ENCODE measurements at regions not wholly inside any gene's neighbourhood (a gene's known extent, or its start where the extent isn't known, plus 50 kb on each side); places are given as distances from the start of the nearest gene placed in this dataset.

DNA sequence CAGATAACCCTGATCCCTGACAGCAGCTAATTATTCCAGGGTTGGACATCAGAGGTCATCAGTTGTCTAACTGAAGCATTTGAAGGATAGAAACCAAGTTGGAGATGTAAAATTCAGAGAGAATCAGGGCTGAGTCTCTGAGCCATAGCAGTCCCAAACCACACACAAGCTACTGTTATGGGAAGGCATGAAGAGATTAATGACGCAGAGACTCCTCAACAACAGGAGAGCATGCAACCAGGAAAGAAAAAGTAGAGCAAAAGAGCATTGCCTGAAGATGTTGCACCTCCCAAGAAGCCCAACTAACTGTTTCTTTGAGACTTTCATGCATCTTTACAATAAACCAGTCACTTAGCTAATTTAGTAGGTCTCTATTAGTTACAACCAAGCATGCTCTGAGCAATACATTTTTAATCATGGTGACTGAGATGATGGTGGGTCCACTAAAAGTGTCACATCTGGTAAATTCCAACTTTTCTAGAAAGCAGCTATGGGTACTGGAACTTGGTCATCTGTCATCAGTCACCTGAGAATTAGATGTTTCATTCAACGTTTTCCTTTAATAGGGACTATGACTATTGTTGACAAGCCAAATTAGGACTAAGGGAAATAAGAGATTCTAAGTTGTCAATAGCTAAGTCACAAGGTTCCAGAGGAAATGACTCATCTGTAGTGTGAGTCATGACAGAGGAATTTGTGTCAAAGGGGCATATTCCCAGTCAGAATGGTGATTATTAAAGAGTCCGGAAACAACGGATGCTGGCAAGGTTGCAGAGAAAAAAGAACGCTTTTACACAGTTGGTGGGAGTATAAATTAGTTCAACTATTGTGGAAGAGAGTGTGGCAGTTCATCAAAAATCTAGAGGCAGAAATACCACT lies 239.8 kb downstream of the CHD9NB start (continued):
- TF ChIP-seq ZNF484 (CRISPR knock-in tag; IDR thresholded peaks at IDR 0.05; ENCODE audit: borderline replicate concordance, low read depth) (no peak), TEAD3 (CRISPR knock-in tag; optimal IDR thresholded peaks at IDR 0.05; ENCODE audit: borderline replicate concordance) (peak; percentile 92), MAFK (conservative IDR thresholded peaks at IDR 0.05 in 1 of 2, IDR thresholded peaks at IDR 0.05 in 1 of 2; ENCODE audit: low read length in 2 of 2) (0 out of 4 replicates have a peak, but pooled peaks of 1 of the 2 experiments have one; percentile 22), ZNF317 (CRISPR knock-in tag; IDR thresholded peaks at IDR 0.05) (peak; percentile 46; the same call in 1 of the 2 replicates), SAP130 (CRISPR knock-in tag; IDR thresholded peaks at IDR 0.05; ENCODE audit: low read depth) (peak; percentile 52), NR2F2 (IDR thresholded peaks at IDR 0.05; ENCODE audit: borderline replicate concordance, low read depth) (no peak), FOXJ3 (CRISPR knock-in tag; IDR thresholded peaks at IDR 0.05; ENCODE audit: borderline replicate concordance) (no peak)
- TF ChIP-seq, protein P1, sequence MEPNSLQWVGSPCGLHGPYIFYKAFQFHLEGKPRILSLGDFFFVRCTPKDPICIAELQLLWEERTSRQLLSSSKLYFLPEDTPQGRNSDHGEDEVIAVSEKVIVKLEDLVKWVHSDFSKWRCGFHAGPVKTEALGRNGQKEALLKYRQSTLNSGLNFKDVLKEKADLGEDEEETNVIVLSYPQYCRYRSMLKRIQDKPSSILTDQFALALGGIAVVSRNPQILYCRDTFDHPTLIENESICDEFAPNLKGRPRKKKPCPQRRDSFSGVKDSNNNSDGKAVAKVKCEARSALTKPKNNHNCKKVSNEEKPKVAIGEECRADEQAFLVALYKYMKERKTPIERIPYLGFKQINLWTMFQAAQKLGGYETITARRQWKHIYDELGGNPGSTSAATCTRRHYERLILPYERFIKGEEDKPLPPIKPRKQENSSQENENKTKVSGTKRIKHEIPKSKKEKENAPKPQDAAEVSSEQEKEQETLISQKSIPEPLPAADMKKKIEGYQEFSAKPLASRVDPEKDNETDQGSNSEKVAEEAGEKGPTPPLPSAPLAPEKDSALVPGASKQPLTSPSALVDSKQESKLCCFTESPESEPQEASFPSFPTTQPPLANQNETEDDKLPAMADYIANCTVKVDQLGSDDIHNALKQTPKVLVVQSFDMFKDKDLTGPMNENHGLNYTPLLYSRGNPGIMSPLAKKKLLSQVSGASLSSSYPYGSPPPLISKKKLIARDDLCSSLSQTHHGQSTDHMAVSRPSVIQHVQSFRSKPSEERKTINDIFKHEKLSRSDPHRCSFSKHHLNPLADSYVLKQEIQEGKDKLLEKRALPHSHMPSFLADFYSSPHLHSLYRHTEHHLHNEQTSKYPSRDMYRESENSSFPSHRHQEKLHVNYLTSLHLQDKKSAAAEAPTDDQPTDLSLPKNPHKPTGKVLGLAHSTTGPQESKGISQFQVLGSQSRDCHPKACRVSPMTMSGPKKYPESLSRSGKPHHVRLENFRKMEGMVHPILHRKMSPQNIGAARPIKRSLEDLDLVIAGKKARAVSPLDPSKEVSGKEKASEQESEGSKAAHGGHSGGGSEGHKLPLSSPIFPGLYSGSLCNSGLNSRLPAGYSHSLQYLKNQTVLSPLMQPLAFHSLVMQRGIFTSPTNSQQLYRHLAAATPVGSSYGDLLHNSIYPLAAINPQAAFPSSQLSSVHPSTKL (CRISPR knock-in tag; IDR thresholded peaks at IDR 0.05) = peak; percentile 89
- TF ChIP-seq, protein P2, sequence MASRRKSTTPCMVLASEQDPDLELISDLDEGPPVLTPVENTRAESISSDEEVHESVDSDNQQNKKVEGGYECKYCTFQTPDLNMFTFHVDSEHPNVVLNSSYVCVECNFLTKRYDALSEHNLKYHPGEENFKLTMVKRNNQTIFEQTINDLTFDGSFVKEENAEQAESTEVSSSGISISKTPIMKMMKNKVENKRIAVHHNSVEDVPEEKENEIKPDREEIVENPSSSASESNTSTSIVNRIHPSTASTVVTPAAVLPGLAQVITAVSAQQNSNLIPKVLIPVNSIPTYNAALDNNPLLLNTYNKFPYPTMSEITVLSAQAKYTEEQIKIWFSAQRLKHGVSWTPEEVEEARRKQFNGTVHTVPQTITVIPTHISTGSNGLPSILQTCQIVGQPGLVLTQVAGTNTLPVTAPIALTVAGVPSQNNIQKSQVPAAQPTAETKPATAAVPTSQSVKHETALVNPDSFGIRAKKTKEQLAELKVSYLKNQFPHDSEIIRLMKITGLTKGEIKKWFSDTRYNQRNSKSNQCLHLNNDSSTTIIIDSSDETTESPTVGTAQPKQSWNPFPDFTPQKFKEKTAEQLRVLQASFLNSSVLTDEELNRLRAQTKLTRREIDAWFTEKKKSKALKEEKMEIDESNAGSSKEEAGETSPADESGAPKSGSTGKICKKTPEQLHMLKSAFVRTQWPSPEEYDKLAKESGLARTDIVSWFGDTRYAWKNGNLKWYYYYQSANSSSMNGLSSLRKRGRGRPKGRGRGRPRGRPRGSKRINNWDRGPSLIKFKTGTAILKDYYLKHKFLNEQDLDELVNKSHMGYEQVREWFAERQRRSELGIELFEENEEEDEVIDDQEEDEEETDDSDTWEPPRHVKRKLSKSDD (CRISPR knock-in tag; IDR thresholded peaks at IDR 0.05; ENCODE audit: low read depth) = no peak
- TF ChIP-seq, protein P3, sequence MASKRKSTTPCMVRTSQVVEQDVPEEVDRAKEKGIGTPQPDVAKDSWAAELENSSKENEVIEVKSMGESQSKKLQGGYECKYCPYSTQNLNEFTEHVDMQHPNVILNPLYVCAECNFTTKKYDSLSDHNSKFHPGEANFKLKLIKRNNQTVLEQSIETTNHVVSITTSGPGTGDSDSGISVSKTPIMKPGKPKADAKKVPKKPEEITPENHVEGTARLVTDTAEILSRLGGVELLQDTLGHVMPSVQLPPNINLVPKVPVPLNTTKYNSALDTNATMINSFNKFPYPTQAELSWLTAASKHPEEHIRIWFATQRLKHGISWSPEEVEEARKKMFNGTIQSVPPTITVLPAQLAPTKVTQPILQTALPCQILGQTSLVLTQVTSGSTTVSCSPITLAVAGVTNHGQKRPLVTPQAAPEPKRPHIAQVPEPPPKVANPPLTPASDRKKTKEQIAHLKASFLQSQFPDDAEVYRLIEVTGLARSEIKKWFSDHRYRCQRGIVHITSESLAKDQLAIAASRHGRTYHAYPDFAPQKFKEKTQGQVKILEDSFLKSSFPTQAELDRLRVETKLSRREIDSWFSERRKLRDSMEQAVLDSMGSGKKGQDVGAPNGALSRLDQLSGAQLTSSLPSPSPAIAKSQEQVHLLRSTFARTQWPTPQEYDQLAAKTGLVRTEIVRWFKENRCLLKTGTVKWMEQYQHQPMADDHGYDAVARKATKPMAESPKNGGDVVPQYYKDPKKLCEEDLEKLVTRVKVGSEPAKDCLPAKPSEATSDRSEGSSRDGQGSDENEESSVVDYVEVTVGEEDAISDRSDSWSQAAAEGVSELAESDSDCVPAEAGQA (IDR thresholded peaks at IDR 0.05; ENCODE audit: low read depth) = no peak
- TF ChIP-seq, protein P3 (CRISPR knock-in tag; IDR thresholded peaks at IDR 0.05; ENCODE audit: borderline replicate concordance) = no peak
- TF ChIP-seq, protein P4, sequence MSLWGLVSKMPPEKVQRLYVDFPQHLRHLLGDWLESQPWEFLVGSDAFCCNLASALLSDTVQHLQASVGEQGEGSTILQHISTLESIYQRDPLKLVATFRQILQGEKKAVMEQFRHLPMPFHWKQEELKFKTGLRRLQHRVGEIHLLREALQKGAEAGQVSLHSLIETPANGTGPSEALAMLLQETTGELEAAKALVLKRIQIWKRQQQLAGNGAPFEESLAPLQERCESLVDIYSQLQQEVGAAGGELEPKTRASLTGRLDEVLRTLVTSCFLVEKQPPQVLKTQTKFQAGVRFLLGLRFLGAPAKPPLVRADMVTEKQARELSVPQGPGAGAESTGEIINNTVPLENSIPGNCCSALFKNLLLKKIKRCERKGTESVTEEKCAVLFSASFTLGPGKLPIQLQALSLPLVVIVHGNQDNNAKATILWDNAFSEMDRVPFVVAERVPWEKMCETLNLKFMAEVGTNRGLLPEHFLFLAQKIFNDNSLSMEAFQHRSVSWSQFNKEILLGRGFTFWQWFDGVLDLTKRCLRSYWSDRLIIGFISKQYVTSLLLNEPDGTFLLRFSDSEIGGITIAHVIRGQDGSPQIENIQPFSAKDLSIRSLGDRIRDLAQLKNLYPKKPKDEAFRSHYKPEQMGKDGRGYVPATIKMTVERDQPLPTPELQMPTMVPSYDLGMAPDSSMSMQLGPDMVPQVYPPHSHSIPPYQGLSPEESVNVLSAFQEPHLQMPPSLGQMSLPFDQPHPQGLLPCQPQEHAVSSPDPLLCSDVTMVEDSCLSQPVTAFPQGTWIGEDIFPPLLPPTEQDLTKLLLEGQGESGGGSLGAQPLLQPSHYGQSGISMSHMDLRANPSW (CRISPR knock-in tag; IDR thresholded peaks at IDR 0.05; ENCODE audit: borderline replicate concordance) = no peak
